NCI-H2107 (cell line): ENCODE measurements at regions not wholly inside any gene's neighbourhood (a gene's known extent, or its start where the extent isn't known, plus 50 kb on each side); places are given as distances from the start of the nearest gene placed in this dataset.

Experiments
- DNase-seq: peaks from one replicate; lab custom pipeline; 2025; lab: John Stamatoyannopoulos, UW

DNA sequence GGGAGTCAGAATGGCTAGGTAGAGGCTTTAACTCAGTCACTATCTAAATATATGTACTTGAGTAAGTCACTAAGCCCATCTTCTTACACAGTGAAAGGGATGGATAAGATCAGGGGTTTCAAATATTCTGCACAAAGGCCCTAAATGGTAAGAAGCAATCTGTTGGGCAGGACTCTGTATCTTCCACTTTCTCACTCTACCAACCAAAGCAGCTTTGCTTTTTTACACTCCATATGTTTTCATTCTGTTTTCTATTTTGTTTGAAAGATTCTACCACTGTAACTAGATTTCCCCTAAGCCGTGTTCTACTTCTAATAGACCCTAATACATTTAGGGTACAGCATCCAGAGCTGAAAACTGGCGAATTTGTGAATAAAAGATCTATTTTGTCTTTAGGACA lies 477.5 kb upstream of the NMUR2 start:
- no peak for DNase-seq

DNA sequence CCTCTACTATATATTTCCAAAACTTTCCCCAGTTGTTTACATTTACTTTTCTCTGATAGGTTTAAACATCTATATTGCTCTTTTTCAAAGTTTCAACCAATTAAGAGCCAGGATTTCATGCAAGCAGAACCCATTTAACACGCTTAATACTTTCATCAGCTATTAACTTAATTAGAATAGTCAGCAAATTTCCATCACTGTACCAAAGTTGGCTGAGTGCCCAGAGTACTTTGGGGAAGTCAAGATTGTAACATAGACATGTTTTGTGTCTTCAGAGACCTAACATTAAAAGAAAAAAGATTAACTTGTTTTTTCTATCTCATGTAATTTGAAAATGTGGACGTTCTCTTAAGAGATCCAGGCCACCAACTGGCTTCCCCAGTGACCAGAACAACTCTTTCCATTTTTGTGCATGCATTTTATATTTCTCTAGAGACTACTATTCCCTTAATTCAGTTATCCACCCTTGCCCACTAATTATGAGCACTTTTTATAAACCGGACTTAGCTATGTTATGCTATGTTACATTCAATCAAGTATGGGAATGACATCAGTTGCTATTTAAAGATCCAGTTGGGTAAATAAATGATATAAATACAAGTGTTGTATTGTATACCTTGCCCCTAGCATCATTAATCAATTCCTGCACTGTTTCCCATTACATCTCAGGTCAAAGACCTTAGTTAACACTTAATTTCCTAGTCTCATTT lies 478.1 kb upstream of the NMUR2 start:
- DNase-seq: no peak

- no peak for DNase-seq
These were observed 478.9 kb upstream of the NMUR2 start for GRCh38 chr5:152884006-152884405.

- DNase-seq: no peak
These were observed 495.3 kb upstream of the NMUR2 start for GRCh38 chr5:152900332-152900731.

GRCh38 chr5:152901754-152902153 lies 496.7 kb upstream of the NMUR2 start:
- DNase-seq: no peak

DNA sequence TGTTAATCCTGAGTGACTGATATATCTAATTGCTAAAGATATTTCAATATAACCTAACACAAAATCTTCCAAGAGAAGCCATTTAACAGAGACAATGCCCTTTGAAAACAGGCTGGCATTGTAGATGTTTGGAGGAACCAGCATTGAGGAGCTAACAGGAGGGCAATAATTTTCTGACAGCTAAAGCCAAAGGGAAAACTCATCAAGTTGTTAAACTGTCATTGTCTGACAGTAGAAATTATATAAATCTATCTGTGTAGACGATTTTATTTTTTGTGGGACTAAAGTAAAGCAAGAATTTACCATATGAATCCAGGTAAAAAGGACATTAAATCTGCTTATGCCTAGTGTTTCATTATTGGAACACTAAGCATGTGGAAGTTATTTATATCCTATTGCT lies 500.2 kb upstream of the NMUR2 start:
- DNase-seq: no peak

- no peak for DNase-seq
These were observed 502.6 kb upstream of the NMUR2 start for GRCh38 chr5:152907488-152908245.

DNA sequence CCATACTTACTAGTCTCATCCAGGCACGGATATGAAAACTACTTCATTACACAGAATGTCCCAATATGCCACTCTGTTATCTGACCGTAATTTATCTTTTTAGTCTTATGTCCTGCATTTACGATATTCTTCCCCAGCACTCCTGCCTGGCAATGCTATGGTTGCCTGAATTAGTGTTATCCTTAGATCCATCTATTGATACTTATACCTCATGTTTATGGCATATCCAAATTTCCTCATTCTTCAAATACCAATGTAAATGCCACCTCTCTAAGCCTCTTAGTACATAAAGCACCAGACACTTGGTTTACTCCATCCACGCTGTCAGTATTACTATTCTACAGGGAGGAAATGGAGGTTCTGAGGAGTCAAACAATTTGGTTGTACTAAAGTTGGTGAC lies 507.8 kb upstream of the NMUR2 start:
- DNase-seq: no peak

- DNase-seq: no peak
These were observed 527.5 kb upstream of the NMUR2 start for GRCh38 chr5:152932621-152933020.

- DNase-seq: no peak
These were observed 528.0 kb upstream of the NMUR2 start for GRCh38 chr5:152933056-152933455.

- no peak for DNase-seq
These were observed 533.6 kb upstream of the NMUR2 start for GRCh38 chr5:152938630-152939029.

DNA sequence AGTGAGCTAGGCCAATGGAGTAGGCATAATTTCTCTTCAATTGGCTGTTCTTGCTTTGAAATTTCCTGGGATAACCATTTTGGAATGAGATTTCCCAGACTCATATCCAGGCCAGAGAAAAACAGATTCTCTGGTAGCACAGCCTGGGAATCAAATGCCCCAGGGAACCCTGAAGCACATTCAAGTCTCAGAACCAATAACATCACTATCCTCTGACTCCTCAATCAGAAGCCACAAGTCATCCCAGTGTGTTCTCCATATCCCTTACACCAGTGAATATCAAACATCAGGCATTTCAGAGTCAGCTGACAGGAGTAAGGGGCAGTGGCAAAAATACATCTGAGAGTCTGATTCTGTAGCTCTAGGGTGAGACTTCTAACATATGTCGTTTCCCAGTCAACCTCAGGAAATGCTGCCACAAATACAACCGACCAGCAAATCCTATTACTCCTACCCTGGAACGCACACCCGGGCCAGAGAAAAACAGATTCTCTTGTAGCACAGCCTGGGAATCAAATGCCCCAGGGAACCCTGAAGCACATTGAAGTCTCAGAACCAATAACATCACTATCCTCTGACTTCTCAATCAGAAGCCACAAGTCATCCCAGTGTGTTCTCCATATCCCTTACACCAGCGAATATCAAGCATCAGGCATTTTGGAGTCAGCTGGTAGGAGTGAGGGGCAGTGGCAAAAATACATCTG lies 537.7 kb upstream of the NMUR2 start:
- no peak for DNase-seq

GRCh38 chr5:152953788-152954483 lies 536.5 kb upstream of the GRIA1 start:
- DNase-seq: no peak

DNA sequence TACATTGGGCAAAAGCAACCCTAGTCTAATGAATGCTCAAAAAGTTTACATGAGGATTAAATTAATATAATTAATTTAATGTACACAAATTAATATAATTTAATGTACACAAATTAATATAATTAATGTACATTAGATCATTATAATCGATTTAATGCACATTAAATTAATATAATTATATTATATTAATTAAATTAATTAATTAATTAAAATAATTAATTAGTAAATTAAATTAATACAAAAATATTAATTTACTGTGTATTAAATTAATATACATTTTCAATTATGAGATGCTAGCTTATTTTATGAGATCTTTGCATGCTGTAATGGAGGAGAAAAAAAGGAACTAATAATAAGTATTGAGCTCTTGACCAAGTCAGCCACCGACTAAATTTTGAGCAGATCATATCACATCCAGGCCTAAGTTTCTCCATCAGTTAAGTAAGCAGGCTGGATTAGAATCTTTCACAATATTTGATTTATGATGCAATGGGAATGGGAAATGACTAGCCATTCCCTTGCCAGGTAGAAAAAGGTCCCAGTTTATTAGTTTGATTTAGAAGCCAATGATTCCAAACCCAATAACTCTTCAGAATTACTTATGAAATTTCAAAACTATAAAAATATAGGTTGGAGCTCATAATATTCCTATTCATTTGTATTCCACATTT lies 533.4 kb upstream of the GRIA1 start:
- no peak for DNase-seq

DNA sequence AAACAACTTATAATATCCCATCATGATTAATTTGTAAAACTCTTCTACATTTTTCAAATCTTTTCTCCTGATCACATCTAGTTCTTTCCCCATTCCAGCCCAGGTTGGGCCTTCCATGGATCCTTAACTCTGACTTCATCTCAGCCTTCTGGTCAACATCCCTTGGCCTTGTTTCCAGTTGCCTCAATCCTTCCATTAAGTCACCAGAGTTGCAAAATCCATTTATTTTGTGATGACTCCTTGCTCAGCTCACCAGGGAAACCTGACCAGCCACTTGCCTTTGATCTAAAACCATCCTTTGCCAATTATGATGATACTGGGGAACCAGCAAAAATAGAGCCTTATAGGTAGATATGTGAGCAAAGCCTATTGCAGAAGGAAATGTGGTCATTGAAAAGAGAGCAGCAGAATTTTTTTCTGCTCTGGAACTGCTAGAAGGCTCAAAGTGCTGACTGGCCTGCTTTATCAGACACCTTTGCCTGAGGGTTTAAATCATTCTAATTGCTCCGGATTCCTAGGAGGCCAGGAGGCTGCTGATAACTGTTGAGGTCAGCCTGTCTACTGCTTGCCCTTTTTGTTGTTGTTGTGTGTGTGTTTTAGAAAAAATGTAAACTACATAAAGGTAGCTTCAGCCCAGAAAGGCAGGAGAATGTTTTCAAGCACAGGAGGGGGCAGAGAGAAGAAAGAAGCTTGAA lies 512.2 kb upstream of the GRIA1 start:
- no peak for DNase-seq

GRCh38 chr5:152987131-152987530 lies 503.3 kb upstream of the GRIA1 start:
- no peak for DNase-seq

GRCh38 chr5:152990217-152990616 lies 500.3 kb upstream of the GRIA1 start:
- DNase-seq: no peak

DNA sequence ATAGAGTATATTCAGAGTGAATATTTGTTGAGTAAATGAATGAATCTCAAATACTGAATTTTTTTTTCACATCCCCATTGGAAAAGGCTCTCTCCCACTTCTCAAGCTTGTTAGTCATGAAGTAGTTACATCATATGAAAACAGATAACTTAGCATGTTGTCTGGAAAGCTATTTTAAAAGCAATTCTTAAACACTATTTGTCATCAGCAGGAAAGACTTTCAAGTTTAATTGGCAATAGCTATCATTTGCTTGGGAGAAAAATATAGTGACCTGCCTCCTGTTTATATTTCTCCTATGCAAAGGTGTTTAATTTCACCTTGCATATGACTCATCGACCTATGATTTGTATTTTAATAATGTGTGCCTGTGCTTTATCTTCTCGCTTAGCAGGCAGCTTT lies 499.8 kb upstream of the GRIA1 start:
- no peak for DNase-seq

- no peak for DNase-seq
These were observed 496.3 kb upstream of the GRIA1 start for GRCh38 chr5:152994033-152994680.

DNA sequence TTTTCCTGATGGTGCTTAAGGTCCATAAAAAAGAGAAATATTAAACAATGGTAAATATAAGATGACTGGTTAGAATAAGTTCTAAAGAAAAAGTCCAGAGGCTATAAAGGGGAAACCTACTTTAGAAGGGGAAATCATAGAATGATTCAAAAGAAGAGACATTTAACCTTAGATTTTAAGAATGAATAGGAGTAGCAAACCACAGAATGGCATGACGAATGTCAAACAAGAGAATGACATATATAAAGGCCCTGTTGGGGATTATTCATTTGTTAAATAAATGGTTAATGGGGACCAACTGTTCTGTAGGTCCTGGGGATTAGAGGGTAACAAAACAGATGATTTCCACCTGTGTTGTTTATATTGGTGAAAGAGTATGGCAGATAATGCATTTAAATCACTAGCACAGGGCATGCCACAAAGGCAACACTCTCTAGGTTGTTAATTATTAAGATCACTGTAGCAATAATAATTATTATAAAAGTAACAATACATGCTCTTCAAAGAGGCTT lies 495.2 kb upstream of the GRIA1 start:
- DNase-seq: no peak

- no peak for DNase-seq
These were observed 484.8 kb upstream of the GRIA1 start for GRCh38 chr5:153005711-153006110.
